Nucleus accumbens (tissue), 56 donors: ENCODE measurements at regions not wholly inside any gene's neighbourhood (a gene's known extent, or its start where the extent isn't known, plus 50 kb on each side); places are given as distances from the start of the nearest gene placed in this dataset.

ENCODE experiments used
- DNase-seq, 56 donors: peaks; one replicate each; lab custom pipeline; 2025; lab: John Stamatoyannopoulos, UW

GRCh38 chr7:45980181-45980905, 59.3 kb upstream of the IGFBP3 start:
- no peak for DNase-seq

- DNase-seq = no peak
These were observed 58.5 kb upstream of the IGFBP3 start for GRCh38 chr7:45979275-45980180.

- DNase-seq = no peak
These were observed 57.7 kb upstream of the IGFBP3 start for GRCh38 chr7:45978731-45979211.

- DNase-seq = peak in 19 of 56 donors; percentile 6 to 64 (median 19)
These were observed 57.1 kb upstream of the IGFBP3 start for GRCh38 chr7:45978010-45978681.

GRCh38 chr7:45977256-45977780, 56.2 kb upstream of the IGFBP3 start:
- DNase-seq = no peak

GRCh38 chr7:45976485-45976856, 55.4 kb upstream of the IGFBP3 start:
- no peak for DNase-seq

- no peak for DNase-seq
These were observed 54.9 kb upstream of the IGFBP3 start for GRCh38 chr7:45975847-45976484.

GRCh38 chr7:45975367-45975766, 54.3 kb upstream of the IGFBP3 start:
- no peak for DNase-seq

GRCh38 chr7:45974540-45975360, 53.7 kb upstream of the IGFBP3 start:
- DNase-seq = no peak

GRCh38 chr7:45973725-45974532, 52.9 kb upstream of the IGFBP3 start:
- peak in 48 of 56 donors; percentile 7 to 83 (median 62) for DNase-seq

- no peak for DNase-seq
These were observed 51.7 kb upstream of the IGFBP3 start for GRCh38 chr7:45972629-45973312.

GRCh38 chr7:45971661-45972175, 50.6 kb upstream of the IGFBP3 start:
- DNase-seq = no peak

- no peak for DNase-seq
These were observed 50.1 kb upstream of the IGFBP3 start for GRCh38 chr7:45971171-45971570.
